Middle frontal gyrus (tissue), 1 donor: ENCODE measurements at regions not wholly inside any gene's neighbourhood (a gene's known extent, or its start where the extent isn't known, plus 50 kb on each side); places are given as distances from the start of the nearest gene placed in this dataset.

Source experiments
- DNase-seq: peaks from one replicate; pipeline ENCODE4 v3.0.0-alpha.2; 2015; ENCODE audit warnings: low spot score; ENCODE audit errors: extremely low spot score

- no peak for DNase-seq
Measured at GRCh38 chr1:5298376-5298775, 644.0 kb downstream of the AJAP1 start.

GRCh38 chr1:5297886-5298239, 643.5 kb downstream of the AJAP1 start:
- no peak for DNase-seq

- DNase-seq, result peak; percentile 68
Measured at GRCh38 chr1:5297180-5297885, 642.9 kb downstream of the AJAP1 start.

GRCh38 chr1:5296557-5297179, 642.3 kb downstream of the AJAP1 start:
- DNase-seq, result no peak

- no peak for DNase-seq
Measured at GRCh38 chr1:5296095-5296494, 641.7 kb downstream of the AJAP1 start.

- DNase-seq, result no peak
Measured at GRCh38 chr1:5291889-5292288, 637.5 kb downstream of the AJAP1 start.

- no peak for DNase-seq
Measured at GRCh38 chr1:5287178-5288150, 633.1 kb downstream of the AJAP1 start.

GRCh38 chr1:5286244-5286643, 631.8 kb downstream of the AJAP1 start:
- DNase-seq, result no peak

GRCh38 chr1:5274527-5274926, 620.1 kb downstream of the AJAP1 start:
- DNase-seq, result no peak

- no peak for DNase-seq
Measured at GRCh38 chr1:5273280-5274003, 619.0 kb downstream of the AJAP1 start.

- DNase-seq, result no peak
Measured at GRCh38 chr1:5272325-5272724, 617.9 kb downstream of the AJAP1 start.

GRCh38 chr1:5271264-5271663, 616.9 kb downstream of the AJAP1 start:
- DNase-seq, result no peak

GRCh38 chr1:5269901-5270300, 615.5 kb downstream of the AJAP1 start:
- DNase-seq, result no peak

- no peak for DNase-seq
Measured at GRCh38 chr1:5267603-5268235, 613.3 kb downstream of the AJAP1 start.

GRCh38 chr1:5265438-5266075, 611.1 kb downstream of the AJAP1 start:
- DNase-seq, result no peak

GRCh38 chr1:5264476-5264875, 610.1 kb downstream of the AJAP1 start:
- no peak for DNase-seq

- DNase-seq, result no peak
Measured at GRCh38 chr1:5256793-5257192, 602.4 kb downstream of the AJAP1 start.

GRCh38 chr1:5254975-5255374, 600.6 kb downstream of the AJAP1 start:
- DNase-seq, result no peak

GRCh38 chr1:5254131-5254725, 599.8 kb downstream of the AJAP1 start:
- DNase-seq, result no peak

- DNase-seq, result no peak
Measured at GRCh38 chr1:5253036-5253435, 598.6 kb downstream of the AJAP1 start.
